ENCODE measurements at regions not wholly inside any gene's neighbourhood (a gene's known extent, or its start where the extent isn't known, plus 50 kb on each side); places are given as distances from the start of the nearest gene placed in this dataset.
"Not testable (repeated sequence)": the region's sequence is repeated elsewhere in the genome, so short reads cannot be mapped to it uniquely, and the experiment has no call there.

- DNase-seq (ENCODE audit: low read depth in 2 of 3, low spot score in 2 of 3), result peak in 2 of 3 donors; percentile 8 to 16
Measured at GRCh38 chr5:103391659-103392058, 133.1 kb downstream of the MACIR start.

GRCh38 chr5:103389846-103390245 is 131.3 kb downstream of the MACIR start:
- DNase-seq (ENCODE audit: low read depth in 2 of 3, low spot score in 2 of 3), result no peak

- DNase-seq (ENCODE audit: low read depth in 2 of 3, low spot score in 2 of 3), result no peak
Measured at GRCh38 chr5:103389357-103389756, 130.8 kb downstream of the MACIR start.

- DNase-seq (ENCODE audit: low read depth in 2 of 3, low spot score in 2 of 3), result no peak
Measured at GRCh38 chr5:103385722-103386121, 127.2 kb downstream of the MACIR start.

- not testable (repeated sequence) for DNase-seq (ENCODE audit: low read depth in 2 of 3, low spot score in 2 of 3)
Measured at GRCh38 chr5:103377638-103378037, 119.1 kb downstream of the MACIR start.

GRCh38 chr5:103375863-103376591 is 117.5 kb downstream of the MACIR start:
- no peak for DNase-seq (ENCODE audit: low read depth in 2 of 3, low spot score in 2 of 3)

GRCh38 chr5:103375350-103375749 is 116.8 kb downstream of the MACIR start:
- DNase-seq (ENCODE audit: low read depth in 2 of 3, low spot score in 2 of 3), result no peak

GRCh38 chr5:103374473-103374963 is 116.0 kb downstream of the MACIR start:
- no peak for DNase-seq (ENCODE audit: low read depth in 2 of 3, low spot score in 2 of 3)

GRCh38 chr5:103373597-103374472 is 115.3 kb downstream of the MACIR start:
- DNase-seq (ENCODE audit: low read depth in 2 of 3, low spot score in 2 of 3), result no peak

- no peak for DNase-seq (ENCODE audit: low read depth in 2 of 3, low spot score in 2 of 3)
Measured at GRCh38 chr5:103371046-103371607, 112.6 kb downstream of the MACIR start.

- no peak for DNase-seq (ENCODE audit: low read depth in 2 of 3, low spot score in 2 of 3)
Measured at GRCh38 chr5:103369125-103370120, 110.9 kb downstream of the MACIR start.

GRCh38 chr5:103367702-103368101 is 109.1 kb downstream of the MACIR start:
- DNase-seq (ENCODE audit: low read depth in 2 of 3, low spot score in 2 of 3), result no peak

- no peak for DNase-seq (ENCODE audit: low read depth in 2 of 3, low spot score in 2 of 3)
Measured at GRCh38 chr5:103366918-103367549, 108.5 kb downstream of the MACIR start.

- no peak for DNase-seq (ENCODE audit: low read depth in 2 of 3, low spot score in 2 of 3)
Measured at GRCh38 chr5:103364074-103364473, 105.5 kb downstream of the MACIR start.

GRCh38 chr5:103362211-103362610 is 103.6 kb downstream of the MACIR start:
- no peak for DNase-seq (ENCODE audit: low read depth in 2 of 3, low spot score in 2 of 3)

GRCh38 chr5:103360475-103360874 is 101.9 kb downstream of the MACIR start:
- DNase-seq (ENCODE audit: low read depth in 2 of 3, low spot score in 2 of 3), result no peak

- no peak for DNase-seq (ENCODE audit: low read depth in 2 of 3, low spot score in 2 of 3)
Measured at GRCh38 chr5:103358305-103358995, 99.9 kb downstream of the MACIR start.

GRCh38 chr5:103357636-103358035 is 99.1 kb downstream of the MACIR start:
- no peak for DNase-seq (ENCODE audit: low read depth in 2 of 3, low spot score in 2 of 3)

Measured in hematopoietic multipotent progenitor cell (in vitro differentiated cells).